PC-9 (cell line): ENCODE measurements at regions not wholly inside any gene's neighbourhood (a gene's known extent, or its start where the extent isn't known, plus 50 kb on each side); places are given as distances from the start of the nearest gene placed in this dataset.

Experiments used
- BruUV-seq: library from RNA; stranded (reverse); fragments of 400-500 nt; replicated peaks from 2 replicates; lab custom pipeline; 2021; lab: Mats Ljungman, UMichigan
- CTCF ChIA-PET: fragments of 300-600 bp; sonication (Branson Sonifier 250); formaldehyde crosslinking; loops from one replicate; lab custom pipeline; 2022; ENCODE audit warnings: antibody characterized with exemption; lab: Charles Lee
- POLR2A ChIA-PET: fragments of 300-600 bp; sonication (Branson Sonifier 250); formaldehyde crosslinking; loops from one replicate; lab custom pipeline; 2022; ENCODE audit warnings: antibody characterized with exemption; ENCODE audit not compliant: unreplicated experiment; lab: Charles Lee
- DNase-seq, 2 experiments: peaks; one replicate each; pipeline versions ENCODE4 v3.0.0 to v3.0.0-alpha.2; 2015 to 2022; ENCODE audit warnings: mixed read lengths in 1 of 2
- H2AFZ ChIP-seq: fragments of 200-600 bp; sonication (generic); 2 replicates; pipeline ENCODE4 v1.8.1; 2017; ENCODE audit warnings: antibody characterized with exemption
- H3F3A ChIP-seq: fragments of 200-600 bp; sonication (generic); 2 replicates; pipeline ENCODE4 v1.8.1; 2017; ENCODE audit warnings: antibody characterized with exemption, mild to moderate bottlenecking, low read depth; ENCODE audit not compliant: insufficient read depth
- H3K27ac ChIP-seq: fragments of 200-600 bp; sonication (generic); 2 replicates; pipeline ENCODE4 v1.6.1; 2016; ENCODE audit warnings: mixed run types
- H3K27me3 ChIP-seq: fragments of 200-600 bp; sonication (generic); 2 replicates; pipeline ENCODE4 v1.6.1; 2016; ENCODE audit warnings: low read depth, mixed run types; ENCODE audit not compliant: insufficient read depth
- H3K36me3 ChIP-seq: fragments of 200-600 bp; sonication (generic); 2 replicates; pipeline ENCODE4 v1.6.1; 2016; ENCODE audit warnings: low read depth, mixed run types
- H3K4me1 ChIP-seq: fragments of 200-600 bp; sonication (generic); replicated peaks from 2 replicates; pipeline ENCODE4 v1.6.1; 2016; ENCODE audit warnings: mixed run types; ENCODE audit not compliant: insufficient read depth
- H3K4me2 ChIP-seq: fragments of 200-600 bp; sonication (generic); 2 replicates; pipeline ENCODE4 v1.6.1; 2017; ENCODE audit warnings: mixed run types
- H3K4me3 ChIP-seq: fragments of 200-600 bp; sonication (generic); 2 replicates; pipeline ENCODE4 v1.6.1; 2016; ENCODE audit warnings: mixed run types
- H3K79me2 ChIP-seq: fragments of 200-600 bp; sonication (generic); 2 replicates; pipeline ENCODE4 v1.6.1; 2017; ENCODE audit warnings: low read depth, mixed run types
- H3K9me2 ChIP-seq: fragments of 200-600 bp; sonication (generic); 2 replicates; pipeline ENCODE4 v1.8.1; 2017; ENCODE audit warnings: mild to moderate bottlenecking; ENCODE audit not compliant: insufficient read depth
- H3K9me3 ChIP-seq: fragments of 200-600 bp; sonication (generic); 2 replicates; pipeline ENCODE4 v1.8.1; 2016; ENCODE audit warnings: low read depth; ENCODE audit not compliant: insufficient read depth
- H4K20me1 ChIP-seq: fragments of 200-600 bp; sonication (generic); 2 replicates; pipeline ENCODE4 v1.8.1; 2017; ENCODE audit not compliant: insufficient read depth
- EZH2 ChIP-seq: fragments of 200-600 bp; sonication (generic); IDR thresholded peaks from 2 replicates; pipeline ENCODE4 v1.8.0; 2017; ENCODE audit warnings: antibody characterized with exemption, low read depth
- intact Hi-C: fragments of 100-400 bp; cut with micrococcal nuclease; formaldehyde crosslinking; loops from one replicate; pipeline ENCODE4 v1.10.0; 2022; ENCODE audit not compliant: unreplicated experiment
- TF ChIP-seq, protein P1 (sequence below): fragments of 200-600 bp; sonication (generic); conservative IDR thresholded peaks from 2 replicates; pipeline ENCODE4 v1.6.1; 2017; ENCODE audit warnings: mixed run types, antibody characterized with exemption, mild to moderate bottlenecking, moderate library complexity

- Histone ChIP-seq H3K4me1 (no peaks in the 10 kb centered on the region), H3K27me3 (peaks cover 14% of the 10 kb centered on the region), H3K79me2 (no peaks in the 10 kb centered on the region), H3K4me2 (no peak overlapping the region), H3K9me3 (no peaks in the 10 kb centered on the region), H3F3A (no peaks in the 10 kb centered on the region), H3K27ac (no peak overlapping the region), H3K36me3 (no peaks in the 10 kb centered on the region), H2AFZ (no peak overlapping the region), H3K4me3 (no peak overlapping the region), H4K20me1 (no peaks in the 10 kb centered on the region), H3K9me2 (no peaks in the 10 kb centered on the region)
- CTCF ChIA-PET: no interaction called here
- no peak for DNase-seq
- intact Hi-C loops: no loop called here
- POLR2A ChIA-PET: no interaction called here
- TF ChIP-seq, protein P1, sequence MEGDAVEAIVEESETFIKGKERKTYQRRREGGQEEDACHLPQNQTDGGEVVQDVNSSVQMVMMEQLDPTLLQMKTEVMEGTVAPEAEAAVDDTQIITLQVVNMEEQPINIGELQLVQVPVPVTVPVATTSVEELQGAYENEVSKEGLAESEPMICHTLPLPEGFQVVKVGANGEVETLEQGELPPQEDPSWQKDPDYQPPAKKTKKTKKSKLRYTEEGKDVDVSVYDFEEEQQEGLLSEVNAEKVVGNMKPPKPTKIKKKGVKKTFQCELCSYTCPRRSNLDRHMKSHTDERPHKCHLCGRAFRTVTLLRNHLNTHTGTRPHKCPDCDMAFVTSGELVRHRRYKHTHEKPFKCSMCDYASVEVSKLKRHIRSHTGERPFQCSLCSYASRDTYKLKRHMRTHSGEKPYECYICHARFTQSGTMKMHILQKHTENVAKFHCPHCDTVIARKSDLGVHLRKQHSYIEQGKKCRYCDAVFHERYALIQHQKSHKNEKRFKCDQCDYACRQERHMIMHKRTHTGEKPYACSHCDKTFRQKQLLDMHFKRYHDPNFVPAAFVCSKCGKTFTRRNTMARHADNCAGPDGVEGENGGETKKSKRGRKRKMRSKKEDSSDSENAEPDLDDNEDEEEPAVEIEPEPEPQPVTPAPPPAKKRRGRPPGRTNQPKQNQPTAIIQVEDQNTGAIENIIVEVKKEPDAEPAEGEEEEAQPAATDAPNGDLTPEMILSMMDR: no peak
- TF ChIP-seq EZH2: no peak
- no TSS peak for BruUV-seq
Measured at GRCh38 chr16:5928476-5929065, 831.0 kb upstream of the EEF2KMT start.

- Histone ChIP-seq H3K9me2 (no peaks in the 10 kb centered on the region), H4K20me1 (no peaks in the 10 kb centered on the region), H3K27ac (no peak overlapping the region), H3K4me2 (no peak overlapping the region), H3K9me3 (no peaks in the 10 kb centered on the region), H3K4me3 (no peak overlapping the region), H3K27me3 (no peaks in the 10 kb centered on the region), H3K79me2 (no peaks in the 10 kb centered on the region), H3K36me3 (no peaks in the 10 kb centered on the region), H2AFZ (no peak overlapping the region), H3F3A (no peaks in the 10 kb centered on the region), H3K4me1 (no peaks in the 10 kb centered on the region)
- POLR2A ChIA-PET: no interaction called here
- intact Hi-C loops: no loop called here
- TF ChIP-seq, protein P1: no peak
- TF ChIP-seq EZH2: no peak
- no TSS peak for BruUV-seq
- DNase-seq: no peak
- CTCF ChIA-PET: no interaction called here
Measured at GRCh38 chr16:5925850-5926249, 828.3 kb upstream of the EEF2KMT start.

- intact Hi-C loops: no loop called here
- peaks cover 30% of the 10 kb centered on the region for H3K27me3 ChIP-seq
- CTCF ChIA-PET: no interaction called here
Measured at GRCh38 chr16:5922686-5923085, 825.1 kb upstream of the EEF2KMT start.

More at GRCh38 chr16:5922686-5923085, 825.1 kb upstream of the EEF2KMT start:
- Histone ChIP-seq H3K4me2 (no peak overlapping the region), H3K4me1 (no peaks in the 10 kb centered on the region), H4K20me1 (no peaks in the 10 kb centered on the region), H2AFZ (no peak overlapping the region), H3K27ac (no peak overlapping the region), H3K9me2 (no peaks in the 10 kb centered on the region), H3K4me3 (no peak overlapping the region), H3K79me2 (no peaks in the 10 kb centered on the region), H3K9me3 (no peaks in the 10 kb centered on the region), H3F3A (no peaks in the 10 kb centered on the region), H3K36me3 (no peaks in the 10 kb centered on the region)
- POLR2A ChIA-PET: no interaction called here
- DNase-seq: no peak
- no TSS peak for BruUV-seq
- no peak for TF ChIP-seq EZH2
- TF ChIP-seq, protein P1: no peak
